Epithelial cell of esophagus (primary cell): ENCODE measurements at regions not wholly inside any gene's neighbourhood (a gene's known extent, or its start where the extent isn't known, plus 50 kb on each side); places are given as distances from the start of the nearest gene placed in this dataset.
A peak's percentile ranks its signal among the peaks of the same experiment; 100 is the strongest.

ENCODE experiments used
- DNase-seq: peaks from one replicate; pipeline ENCODE4 v3.0.0; 2010; ENCODE audit warnings: low read depth
- H3K4me3 ChIP-seq: 2 replicates; pipeline ENCODE4 v1.5.1; 2011; ENCODE audit warnings: mild to moderate bottlenecking, low read length, control low read depth
- TF ChIP-seq, protein P1 (sequence below): IDR thresholded peaks from 2 replicates; pipeline ENCODE4 v1.5.1; 2011; ENCODE audit warnings: low read depth, mild to moderate bottlenecking, low read length, control low read depth, inconsistent platforms; ENCODE audit not compliant: insufficient read depth; ENCODE audit errors: missing control alignments

DNA sequence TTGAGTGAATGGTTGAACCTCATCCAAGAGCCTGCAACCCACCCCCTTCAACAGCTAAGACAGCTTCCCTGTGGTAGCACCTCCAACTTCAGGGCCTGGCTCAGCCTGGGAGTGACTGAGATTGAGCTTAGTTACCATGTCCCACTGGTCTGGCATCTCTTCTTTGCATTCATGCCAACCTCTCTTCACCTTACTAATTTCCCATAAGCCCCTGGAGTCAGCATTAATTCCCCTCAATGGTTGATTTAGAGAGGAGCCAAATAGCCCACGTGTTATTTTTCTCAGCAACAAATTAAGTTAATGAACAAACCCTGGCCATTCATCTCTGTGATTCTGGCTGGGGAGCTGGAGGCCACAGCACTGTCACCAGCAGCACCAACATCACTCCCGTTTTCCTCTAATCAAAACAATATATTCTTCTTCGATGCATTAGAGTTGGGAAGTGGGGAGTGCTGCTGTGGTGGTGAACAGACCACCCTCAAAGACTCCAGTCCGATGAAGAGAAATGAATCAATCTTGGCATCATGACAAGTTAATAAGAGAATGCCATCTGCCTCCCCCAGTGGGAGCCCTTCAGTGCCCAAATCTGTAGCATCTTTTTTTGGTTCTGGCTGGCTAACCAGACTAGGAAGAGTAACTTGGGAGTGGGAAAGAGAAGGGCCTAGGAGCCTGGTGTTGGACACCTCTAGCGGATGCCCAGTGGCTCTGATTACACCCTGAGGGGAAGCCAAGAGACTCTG lies 83.2 kb upstream of the ADRA1D start:
- no peak for DNase-seq
- H3K4me3 ChIP-seq = no peak overlapping the region
- TF ChIP-seq, protein P1, sequence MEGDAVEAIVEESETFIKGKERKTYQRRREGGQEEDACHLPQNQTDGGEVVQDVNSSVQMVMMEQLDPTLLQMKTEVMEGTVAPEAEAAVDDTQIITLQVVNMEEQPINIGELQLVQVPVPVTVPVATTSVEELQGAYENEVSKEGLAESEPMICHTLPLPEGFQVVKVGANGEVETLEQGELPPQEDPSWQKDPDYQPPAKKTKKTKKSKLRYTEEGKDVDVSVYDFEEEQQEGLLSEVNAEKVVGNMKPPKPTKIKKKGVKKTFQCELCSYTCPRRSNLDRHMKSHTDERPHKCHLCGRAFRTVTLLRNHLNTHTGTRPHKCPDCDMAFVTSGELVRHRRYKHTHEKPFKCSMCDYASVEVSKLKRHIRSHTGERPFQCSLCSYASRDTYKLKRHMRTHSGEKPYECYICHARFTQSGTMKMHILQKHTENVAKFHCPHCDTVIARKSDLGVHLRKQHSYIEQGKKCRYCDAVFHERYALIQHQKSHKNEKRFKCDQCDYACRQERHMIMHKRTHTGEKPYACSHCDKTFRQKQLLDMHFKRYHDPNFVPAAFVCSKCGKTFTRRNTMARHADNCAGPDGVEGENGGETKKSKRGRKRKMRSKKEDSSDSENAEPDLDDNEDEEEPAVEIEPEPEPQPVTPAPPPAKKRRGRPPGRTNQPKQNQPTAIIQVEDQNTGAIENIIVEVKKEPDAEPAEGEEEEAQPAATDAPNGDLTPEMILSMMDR = no peak

DNA sequence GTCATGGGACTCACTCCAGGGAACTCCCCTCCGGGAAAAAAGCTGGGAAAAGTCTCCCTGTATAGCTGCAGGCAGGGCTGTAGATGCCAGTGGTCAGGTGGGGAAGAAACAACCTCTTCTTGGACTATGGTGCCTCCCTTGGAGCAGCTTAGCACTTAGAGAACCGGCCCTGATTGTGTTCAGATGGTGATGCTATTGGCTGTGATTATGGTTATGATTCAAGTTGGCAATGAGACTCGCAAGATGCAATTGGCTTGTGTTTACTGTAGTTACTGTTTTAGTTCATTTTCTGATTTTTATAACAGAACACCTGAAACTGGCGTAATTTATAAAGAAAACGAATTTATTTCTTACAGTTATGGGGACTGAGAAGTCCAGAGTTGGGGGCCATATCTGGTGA lies 80.9 kb upstream of the ADRA1D start:
- no peak for DNase-seq
- no peak overlapping the region for H3K4me3 ChIP-seq
- TF ChIP-seq, protein P1 = no peak

DNA sequence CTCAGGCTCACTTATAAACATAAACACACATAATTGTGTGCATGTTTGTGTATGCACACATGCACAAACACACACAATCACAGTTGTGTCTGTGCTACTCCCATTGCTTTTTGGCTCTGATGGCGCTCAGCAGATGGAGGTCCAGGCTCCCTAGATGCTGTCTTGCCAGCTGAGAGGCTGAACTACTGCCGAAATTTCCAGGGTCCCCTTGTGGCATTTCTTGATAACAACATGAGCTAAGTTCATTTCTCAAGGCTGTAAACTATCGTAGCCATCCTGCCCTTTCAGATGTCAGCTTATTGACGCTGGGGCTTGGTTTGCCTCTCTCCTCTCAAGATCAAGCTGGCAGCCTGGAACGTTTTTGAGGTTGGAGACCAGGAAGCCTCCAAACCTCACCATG lies 80.1 kb upstream of the ADRA1D start:
- no peak for DNase-seq
- H3K4me3 ChIP-seq = no peak overlapping the region
- TF ChIP-seq, protein P1 = no peak

DNA sequence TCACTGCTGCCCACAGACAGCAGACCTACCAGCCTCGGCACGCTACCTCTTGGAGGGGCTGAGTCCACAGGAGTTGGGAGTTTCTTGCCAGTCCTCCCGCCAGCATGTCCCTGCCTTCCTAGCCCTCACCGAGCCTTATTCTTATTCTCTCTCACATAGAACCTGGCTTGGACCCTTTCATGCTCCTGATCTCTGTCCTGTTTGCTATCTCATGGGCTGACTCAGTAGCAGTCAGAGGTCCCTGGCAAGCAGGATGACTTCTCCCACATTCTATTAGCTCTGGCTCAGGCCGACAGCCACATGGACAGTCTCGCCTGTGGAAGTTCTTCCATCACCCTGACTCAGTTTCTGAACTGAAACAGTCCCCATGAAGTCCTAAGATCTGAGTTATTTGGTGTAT lies 79.5 kb upstream of the ADRA1D start:
- TF ChIP-seq, protein P1 = no peak
- no peak overlapping the region for H3K4me3 ChIP-seq
- DNase-seq = no peak

DNA sequence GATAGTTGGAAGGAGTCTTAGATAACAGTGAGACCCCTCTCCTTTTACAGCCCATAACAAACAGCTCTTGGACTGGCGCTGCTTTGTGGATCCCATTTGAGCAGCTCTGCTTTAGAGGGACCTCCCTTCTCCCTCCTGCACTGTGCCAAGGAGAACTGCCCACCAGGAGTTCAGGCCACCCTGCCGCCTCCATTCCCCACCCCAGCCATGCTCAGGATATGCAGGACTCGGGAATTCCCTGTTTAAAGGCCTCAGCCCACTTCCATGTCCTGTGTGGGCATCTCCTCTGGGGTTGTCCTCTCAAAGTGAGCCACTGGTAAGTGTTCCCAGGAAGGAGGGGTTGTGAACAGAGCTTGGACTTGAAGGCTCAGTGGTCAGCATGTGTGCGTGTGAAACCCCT lies 78.9 kb upstream of the ADRA1D start:
- no peak for DNase-seq
- H3K4me3 ChIP-seq = no peak overlapping the region
- TF ChIP-seq, protein P1 = no peak

DNA sequence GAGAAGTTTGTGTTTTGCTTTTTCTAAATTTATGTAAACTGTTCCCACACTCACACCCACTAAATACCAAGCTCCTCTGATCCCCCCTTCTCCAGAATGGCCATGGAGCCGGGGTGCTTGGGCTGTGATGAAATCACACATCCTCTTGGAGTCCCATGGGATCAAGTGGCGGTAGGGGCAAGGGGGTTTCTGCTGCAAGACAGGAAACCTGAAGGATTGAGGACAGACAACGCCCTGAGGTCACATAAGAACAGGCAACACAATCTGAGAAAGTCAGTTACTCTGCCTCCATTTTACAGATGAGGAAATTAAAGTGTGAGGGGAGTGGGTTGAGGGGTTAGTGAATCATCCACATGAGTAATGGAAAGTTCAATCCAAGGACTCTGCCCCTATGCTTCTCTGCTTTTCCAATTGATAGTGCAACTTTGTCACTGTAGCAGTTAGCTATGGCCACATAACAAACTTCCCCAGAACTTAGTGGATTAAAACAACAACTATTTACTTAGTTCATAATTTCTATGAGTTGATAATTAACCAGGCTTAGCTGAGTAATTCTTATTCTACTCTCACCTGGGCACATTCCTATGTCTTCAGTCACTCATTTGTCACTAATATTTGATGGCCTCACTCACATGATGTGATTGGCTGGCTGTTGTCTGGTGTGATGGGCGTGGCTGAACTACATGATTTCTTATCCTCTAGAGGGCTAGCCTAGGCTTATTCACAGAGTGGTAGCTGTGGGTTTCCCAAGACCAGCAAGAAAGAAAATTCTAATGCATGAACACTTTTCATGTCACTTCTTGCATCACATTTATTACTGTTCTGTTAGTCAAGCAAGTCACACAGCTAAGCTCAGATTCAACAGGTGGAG lies 77.3 kb upstream of the ADRA1D start:
- TF ChIP-seq, protein P1 = peak; percentile 19
- no peak overlapping the region for H3K4me3 ChIP-seq
- peak; percentile 94 for DNase-seq
